ENCODE measurements at regions not wholly inside any gene's neighbourhood (a gene's known extent, or its start where the extent isn't known, plus 50 kb on each side); places are given as distances from the start of the nearest gene placed in this dataset.

DNA sequence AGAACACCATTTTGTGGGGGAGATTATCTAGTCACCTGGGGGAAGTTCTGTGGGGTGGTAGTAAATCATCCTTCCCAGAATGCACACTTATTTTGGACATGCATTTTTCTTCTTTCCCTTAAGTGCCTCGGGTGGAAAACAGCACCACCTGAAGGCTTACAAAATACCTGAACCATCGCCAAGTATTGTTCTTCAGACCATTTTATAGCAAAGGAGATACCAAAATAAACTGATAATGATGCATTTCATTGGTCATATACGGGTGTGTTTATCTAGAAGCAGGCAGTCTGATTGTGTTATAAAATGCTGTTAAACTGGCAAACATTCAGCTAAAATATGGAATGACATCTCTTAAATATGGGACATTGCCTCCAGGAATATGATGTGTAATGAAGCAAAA lies 1034.7 kb downstream of the SLITRK1 start:
- no CpG with 5 or more reads among the region's 3 CpGs for WGBS, 2 experiments (ENCODE audit: extremely low coverage in 2 of 2, insufficient read length in 1 of 2)
- dilution Hi-C loops (cut with HindIII; ENCODE audit: low sequenced_read_pairs, unreplicated experiment): no loop called here

More for the DNA sequence above, 1034.7 kb downstream of the SLITRK1 start:
- no peak overlapping the region for H2AK5ac ChIP-seq (ENCODE audit: low read depth, low read length)
- H3K27ac ChIP-seq (ENCODE audit: insufficient read depth, low read length): no peak overlapping the region
- no peaks in the 10 kb centered on the region for H3K27me3 ChIP-seq (ENCODE audit: control insufficient read depth, insufficient read depth, low read length)
- in situ Hi-C loops (cut with MboI; ENCODE audit: low sequenced_read_pairs): no loop called here
- CTCF ChIA-PET: interaction anchor here (0.6 kb wide), 1 partner anchor 97 kb away, joined by 4 read pairs; no protein-coding TSS in a partner anchor
- H4K5ac ChIP-seq (ENCODE audit: low read depth, low read length): no peak overlapping the region
- H2BK5ac ChIP-seq (ENCODE audit: low read depth, low read length, poor library complexity, severe bottlenecking): no peak overlapping the region
- H3K9ac ChIP-seq (ENCODE audit: low read depth, low read length): no peak overlapping the region
- no peaks in the 10 kb centered on the region for H3K4me1 ChIP-seq (ENCODE audit: control insufficient read depth, insufficient read depth, low read length)
- no peak overlapping the region for H2AK9ac ChIP-seq (replicated peaks; ENCODE audit: low read depth, low read length, poor library complexity)
- H3K79me1 ChIP-seq (ENCODE audit: low read depth in 1 of 2, low read length in 2 of 2): no peaks in the 10 kb centered on the region
- H4K8ac ChIP-seq (ENCODE audit: low read depth in 2 of 2, low read length in 2 of 2): no peak overlapping the region
- intact Hi-C loops (cut with micrococcal nuclease): no loop called here
- H2AFZ ChIP-seq (replicated peaks; ENCODE audit: low read length, poor library complexity): no peak overlapping the region
- no peaks in the 10 kb centered on the region for H3K9me3 ChIP-seq (ENCODE audit: control insufficient read depth, insufficient read depth, low read length)
- H2BK120ac ChIP-seq (ENCODE audit: low read depth, low read length): no peak overlapping the region
- no peak overlapping the region for H3K4me2 ChIP-seq (ENCODE audit: low read depth, low read length)
- H4K91ac ChIP-seq (ENCODE audit: insufficient read depth, low read depth, low read length): no peak overlapping the region
- no peak overlapping the region for H3K56ac ChIP-seq (ENCODE audit: extremely low read depth, insufficient read depth, low read length)
- no peak overlapping the region for H3K18ac ChIP-seq (ENCODE audit: low read depth, low read length)
- no peaks in the 10 kb centered on the region for H4K20me1 ChIP-seq (ENCODE audit: insufficient read depth, low read length)
- DNase-seq: no peak
- POLR2A ChIA-PET (ENCODE audit: unreplicated experiment): no interaction called here
- ATAC-seq (ENCODE audit: low read depth): no peak
- H3K14ac ChIP-seq (replicated peaks; ENCODE audit: low read depth, low read length): no peak overlapping the region
- TF ChIP-seq CHD1 (IDR thresholded peaks at IDR 0.05; ENCODE audit: low read depth, low read length) (no peak), RCOR1 (IDR thresholded peaks at IDR 0.05; ENCODE audit: insufficient replicate concordance, low read length) (no peak), CEBPB (IDR thresholded peaks at IDR 0.05; ENCODE audit: low read depth, low read length) (no peak), FOS (IDR thresholded peaks at IDR 0.05; ENCODE audit: low read depth, low read length) (no peak)
- TF ChIP-seq, protein P1, sequence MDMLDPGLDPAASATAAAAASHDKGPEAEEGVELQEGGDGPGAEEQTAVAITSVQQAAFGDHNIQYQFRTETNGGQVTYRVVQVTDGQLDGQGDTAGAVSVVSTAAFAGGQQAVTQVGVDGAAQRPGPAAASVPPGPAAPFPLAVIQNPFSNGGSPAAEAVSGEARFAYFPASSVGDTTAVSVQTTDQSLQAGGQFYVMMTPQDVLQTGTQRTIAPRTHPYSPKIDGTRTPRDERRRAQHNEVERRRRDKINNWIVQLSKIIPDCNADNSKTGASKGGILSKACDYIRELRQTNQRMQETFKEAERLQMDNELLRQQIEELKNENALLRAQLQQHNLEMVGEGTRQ (IDR thresholded peaks at IDR 0.05; ENCODE audit: low read depth, low read length): no peak
- H3K36me3 ChIP-seq (ENCODE audit: control insufficient read depth, insufficient read depth, low read length): no peaks in the 10 kb centered on the region
- no peak overlapping the region for H2BK15ac ChIP-seq (ENCODE audit: low read depth, low read length)
- H3K4ac ChIP-seq (ENCODE audit: low read depth, low read length): no peak overlapping the region
- no peak overlapping the region for H2BK20ac ChIP-seq (ENCODE audit: low read depth, low read length)
- H3K4me3 ChIP-seq (ENCODE audit: insufficient read depth, low read depth, low read length): no peak overlapping the region
- BruUV-seq (replicated peaks): no TSS peak
- no peak overlapping the region for H3K23ac ChIP-seq (ENCODE audit: low read depth, low read length)
- H3K9me1 ChIP-seq (ENCODE audit: insufficient read depth, low read length): no peaks in the 10 kb centered on the region

All from IMR-90 (cell line).